ENCODE measurements at regions not wholly inside any gene's neighbourhood (a gene's known extent, or its start where the extent isn't known, plus 50 kb on each side); places are given as distances from the start of the nearest gene placed in this dataset.

DNA sequence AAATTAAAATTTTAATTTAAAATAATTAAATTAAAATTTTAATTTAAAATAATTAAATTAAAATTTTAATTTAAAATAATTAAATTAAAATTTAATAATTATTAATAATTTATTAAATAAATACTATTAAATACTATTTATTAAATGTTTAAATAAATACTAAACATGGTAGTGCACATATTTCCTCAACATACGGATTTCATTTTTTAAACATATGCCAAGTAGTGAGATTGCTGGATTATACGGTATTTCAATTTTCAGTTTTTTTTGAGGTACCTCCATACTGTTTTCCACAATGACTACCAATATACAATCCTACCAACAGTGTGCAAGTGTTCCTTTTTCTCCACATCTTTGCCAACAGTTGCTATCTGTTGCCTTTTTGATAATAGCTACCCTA is 852.9 kb upstream of the CDH8 start:
- no peaks in the 10 kb centered on the region for H3K4me1 Mint-ChIP-seq
- no peaks in the 10 kb centered on the region for H3K27me3 Mint-ChIP-seq (ENCODE audit: low read depth)
- TF ChIP-seq, protein P1, sequence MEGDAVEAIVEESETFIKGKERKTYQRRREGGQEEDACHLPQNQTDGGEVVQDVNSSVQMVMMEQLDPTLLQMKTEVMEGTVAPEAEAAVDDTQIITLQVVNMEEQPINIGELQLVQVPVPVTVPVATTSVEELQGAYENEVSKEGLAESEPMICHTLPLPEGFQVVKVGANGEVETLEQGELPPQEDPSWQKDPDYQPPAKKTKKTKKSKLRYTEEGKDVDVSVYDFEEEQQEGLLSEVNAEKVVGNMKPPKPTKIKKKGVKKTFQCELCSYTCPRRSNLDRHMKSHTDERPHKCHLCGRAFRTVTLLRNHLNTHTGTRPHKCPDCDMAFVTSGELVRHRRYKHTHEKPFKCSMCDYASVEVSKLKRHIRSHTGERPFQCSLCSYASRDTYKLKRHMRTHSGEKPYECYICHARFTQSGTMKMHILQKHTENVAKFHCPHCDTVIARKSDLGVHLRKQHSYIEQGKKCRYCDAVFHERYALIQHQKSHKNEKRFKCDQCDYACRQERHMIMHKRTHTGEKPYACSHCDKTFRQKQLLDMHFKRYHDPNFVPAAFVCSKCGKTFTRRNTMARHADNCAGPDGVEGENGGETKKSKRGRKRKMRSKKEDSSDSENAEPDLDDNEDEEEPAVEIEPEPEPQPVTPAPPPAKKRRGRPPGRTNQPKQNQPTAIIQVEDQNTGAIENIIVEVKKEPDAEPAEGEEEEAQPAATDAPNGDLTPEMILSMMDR (IDR thresholded peaks at IDR 0.05; ENCODE audit: unreplicated experiment), result no peak
- H3K36me3 Mint-ChIP-seq, result peaks cover 4% of the 10 kb centered on the region
- no peak for DNase-seq (ENCODE audit: low spot score in 2 of 2, unreplicated experiment in 2 of 2)
- H3K27ac Mint-ChIP-seq, result no peak overlapping the region
- no peak overlapping the region for H3K4me3 Mint-ChIP-seq
- H3K9me3 Mint-ChIP-seq, result peaks cover 44% of the 10 kb centered on the region

DNA sequence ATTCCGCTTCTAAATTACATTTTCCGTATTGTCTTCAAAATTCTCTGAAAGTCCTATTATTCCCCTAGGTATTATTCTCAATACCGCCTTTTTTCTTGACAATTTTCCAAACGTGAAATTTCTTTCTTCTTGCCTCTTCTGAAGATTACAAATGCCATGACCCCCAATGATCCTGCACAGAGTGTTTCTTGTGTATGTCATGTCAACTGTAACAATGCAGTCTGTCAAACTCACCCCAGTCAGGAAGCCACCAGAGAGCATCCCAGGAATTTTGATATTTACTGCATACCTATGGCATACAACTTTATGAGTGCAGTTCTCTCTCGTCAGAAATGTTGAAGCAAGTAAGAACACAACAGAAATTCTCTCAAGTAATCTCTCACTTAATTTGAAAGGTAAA is 847.3 kb upstream of the CDH8 start:
- Mint-ChIP-seq H3K27ac (no peak overlapping the region), H3K4me3 (no peak overlapping the region), H3K4me1 (peaks cover 5% of the 10 kb centered on the region), H3K9me3 (peaks cover 6% of the 10 kb centered on the region), H3K27me3 (ENCODE audit: low read depth) (no peaks in the 10 kb centered on the region), H3K36me3 (no peaks in the 10 kb centered on the region)
- DNase-seq (ENCODE audit: low spot score in 2 of 2, unreplicated experiment in 2 of 2), result no peak
- TF ChIP-seq, protein P1 (IDR thresholded peaks at IDR 0.05; ENCODE audit: unreplicated experiment), result no peak

DNA sequence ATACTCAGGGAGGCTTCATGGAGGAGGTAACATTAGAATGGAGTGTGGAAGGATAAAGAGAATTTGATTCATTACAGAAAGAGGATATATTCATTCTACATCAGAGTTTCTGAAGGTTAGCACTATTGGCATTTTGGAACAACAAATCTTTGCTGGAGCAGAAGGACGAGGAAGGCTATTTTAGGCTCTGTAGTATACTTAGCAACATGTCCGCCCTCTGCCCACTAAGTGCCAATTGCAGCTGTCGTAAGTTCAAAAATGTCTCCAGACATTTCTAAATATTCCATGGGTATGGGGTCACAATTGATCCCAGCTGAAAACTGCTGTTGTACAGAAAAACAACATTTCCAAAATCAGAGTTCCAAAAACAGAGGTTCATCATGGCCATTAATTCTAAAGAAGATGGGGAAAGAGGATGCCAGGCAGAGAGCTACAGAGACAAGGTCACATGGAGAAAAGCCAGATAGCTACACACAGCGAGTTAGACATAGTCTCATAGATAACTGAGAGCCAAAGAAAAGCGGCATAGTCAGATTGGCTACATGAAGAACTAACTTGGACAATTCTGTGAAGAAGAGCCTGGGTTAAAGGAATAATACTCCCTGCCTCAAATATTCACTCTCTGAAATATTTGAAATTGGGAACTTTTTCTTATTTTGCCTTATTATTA is 846.4 kb upstream of the CDH8 start:
- Mint-ChIP-seq H3K27me3 (ENCODE audit: low read depth) (no peaks in the 10 kb centered on the region), H3K27ac (no peak overlapping the region), H3K36me3 (no peaks in the 10 kb centered on the region), H3K9me3 (peaks cover 4% of the 10 kb centered on the region), H3K4me1 (peaks cover 5% of the 10 kb centered on the region), H3K4me3 (no peak overlapping the region)
- TF ChIP-seq, protein P1 (IDR thresholded peaks at IDR 0.05; ENCODE audit: unreplicated experiment), result no peak
- DNase-seq (ENCODE audit: low spot score in 2 of 2, unreplicated experiment in 2 of 2), result no peak

DNA sequence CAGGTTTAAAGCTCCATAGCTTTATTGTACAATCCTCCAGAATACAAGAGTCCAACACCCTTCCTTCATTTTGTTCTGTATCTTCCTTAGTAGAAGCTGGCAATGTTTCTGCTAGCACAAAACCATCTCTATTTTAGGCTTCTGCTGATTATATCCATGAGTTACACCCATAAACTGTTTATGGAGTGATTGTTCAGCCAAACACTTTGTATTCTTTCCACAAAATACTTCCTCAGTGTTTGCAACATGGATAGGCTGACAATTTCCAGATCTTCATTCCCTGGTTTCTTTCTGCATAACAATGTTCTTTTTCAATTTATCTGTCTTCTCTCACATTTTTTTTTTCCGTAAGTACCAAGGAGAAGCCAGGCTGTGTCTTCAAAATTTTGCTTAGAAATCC is 839.9 kb upstream of the CDH8 start:
- H3K27ac Mint-ChIP-seq, result no peak overlapping the region
- H3K36me3 Mint-ChIP-seq, result no peaks in the 10 kb centered on the region
- no peaks in the 10 kb centered on the region for H3K9me3 Mint-ChIP-seq
- TF ChIP-seq, protein P1 (IDR thresholded peaks at IDR 0.05; ENCODE audit: unreplicated experiment), result no peak
- no peak overlapping the region for H3K4me3 Mint-ChIP-seq
- no peaks in the 10 kb centered on the region for H3K27me3 Mint-ChIP-seq (ENCODE audit: low read depth)
- H3K4me1 Mint-ChIP-seq, result no peaks in the 10 kb centered on the region
- no peak for DNase-seq (ENCODE audit: low spot score in 2 of 2, unreplicated experiment in 2 of 2)

DNA sequence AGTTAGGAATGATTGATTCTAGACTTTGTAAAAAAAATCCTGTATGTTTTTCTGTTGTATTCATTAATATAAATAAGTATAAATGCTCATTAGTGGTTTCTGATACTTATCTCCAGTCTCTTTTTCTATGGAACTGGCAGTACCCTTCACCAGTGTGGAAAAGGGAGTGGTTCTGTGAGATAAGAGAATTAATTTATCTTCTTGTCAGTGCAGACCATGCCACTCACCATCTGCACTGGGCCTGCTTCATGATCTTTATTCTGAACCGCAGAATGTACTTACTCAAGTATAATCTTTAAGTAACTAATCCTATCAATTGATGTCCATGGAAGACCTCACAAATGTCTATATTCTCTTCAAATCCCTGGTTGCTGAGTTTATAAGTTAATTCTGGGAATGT is 836.1 kb upstream of the CDH8 start:
- no peak for DNase-seq (ENCODE audit: low spot score in 2 of 2, unreplicated experiment in 2 of 2)
- H3K36me3 Mint-ChIP-seq, result no peaks in the 10 kb centered on the region
- no peaks in the 10 kb centered on the region for H3K27me3 Mint-ChIP-seq (ENCODE audit: low read depth)
- no peaks in the 10 kb centered on the region for H3K4me1 Mint-ChIP-seq
- H3K9me3 Mint-ChIP-seq, result no peaks in the 10 kb centered on the region
- no peak overlapping the region for H3K4me3 Mint-ChIP-seq
- H3K27ac Mint-ChIP-seq, result no peak overlapping the region
- TF ChIP-seq, protein P1 (IDR thresholded peaks at IDR 0.05; ENCODE audit: unreplicated experiment), result no peak

DNA sequence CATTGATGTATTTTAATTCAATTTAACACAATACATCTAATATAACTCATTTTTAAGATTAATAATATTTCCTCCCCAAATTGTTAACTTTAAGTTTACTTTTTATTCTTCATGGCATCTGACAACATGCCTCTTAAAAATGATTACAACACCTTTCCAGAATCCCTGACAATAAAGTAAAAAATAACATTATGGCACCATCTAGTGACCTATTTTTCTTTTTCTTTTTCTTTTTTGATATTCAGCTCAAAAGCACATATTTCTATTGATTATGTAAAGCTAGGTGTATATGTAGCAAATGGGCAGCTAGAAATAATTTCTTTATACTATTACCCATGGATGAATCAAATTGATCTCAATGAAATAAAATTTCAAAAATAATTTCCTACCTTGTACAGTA is 834.3 kb upstream of the CDH8 start:
- no peak for DNase-seq (ENCODE audit: low spot score in 2 of 2, unreplicated experiment in 2 of 2)
- H3K4me3 Mint-ChIP-seq, result no peak overlapping the region
- H3K27ac Mint-ChIP-seq, result no peak overlapping the region
- TF ChIP-seq, protein P1 (IDR thresholded peaks at IDR 0.05; ENCODE audit: unreplicated experiment), result no peak
- H3K27me3 Mint-ChIP-seq (ENCODE audit: low read depth), result no peaks in the 10 kb centered on the region
- no peaks in the 10 kb centered on the region for H3K36me3 Mint-ChIP-seq
- H3K9me3 Mint-ChIP-seq, result peaks cover 8% of the 10 kb centered on the region
- no peaks in the 10 kb centered on the region for H3K4me1 Mint-ChIP-seq

All from mesothelial cell of epicardium (in vitro differentiated cells).